CD14-positive monocyte (primary cell): ENCODE measurements at regions not wholly inside any gene's neighbourhood (a gene's known extent, or its start where the extent isn't known, plus 50 kb on each side); places are given as distances from the start of the nearest gene placed in this dataset.

Source experiments
- DNase-seq, 3 donors: peaks; one replicate each; pipeline ENCODE4 v3.0.0-alpha.2; 2011 to 2022
- H2AFZ ChIP-seq: 2 replicates; pipeline ENCODE4 v1.6.0; 2012; ENCODE audit warnings: mild to moderate bottlenecking, low read depth, low read length, inconsistent platforms; ENCODE audit not compliant: insufficient read depth, poor library complexity, severe bottlenecking
- H3K27ac ChIP-seq, 2 donors: 1 replicate in 1 of 2; 2 replicates in 1 of 2; pipeline ENCODE4 v1.5.1; 2012 to 2013; ENCODE audit warnings: low read length in 2 of 2, control low read depth in 1 of 2, inconsistent platforms in 1 of 2, low read depth in 1 of 2, mild to moderate bottlenecking in 1 of 2
- H3K27me3 ChIP-seq, 2 donors: one replicate each; pipeline versions ENCODE4 v1.6.0 to v1.6.1; 2011 to 2013; ENCODE audit warnings: low read length in 2 of 2; ENCODE audit not compliant: control insufficient read depth in 2 of 2, insufficient read depth in 2 of 2
- H3K36me3 ChIP-seq, 2 donors: replicated peaks in 1 of 2; 1 replicate in 1 of 2; 2 replicates in 1 of 2; pipeline versions ENCODE4 v1.5.1 to v1.6.1; 2012 to 2013; ENCODE audit warnings: low read length in 2 of 2, control low read depth in 1 of 2, inconsistent platforms in 1 of 2, mild to moderate bottlenecking in 1 of 2; ENCODE audit not compliant: insufficient read depth in 2 of 2, control insufficient read depth in 1 of 2
- H3K4me1 ChIP-seq, 2 donors: 1 replicate in 1 of 2; 2 replicates in 1 of 2; pipeline versions ENCODE4 v1.5.1 to v1.6.1; 2012 to 2013; ENCODE audit warnings: low read length in 2 of 2, control low read depth in 1 of 2, inconsistent platforms in 1 of 2, mild to moderate bottlenecking in 1 of 2, moderate library complexity in 1 of 2; ENCODE audit not compliant: insufficient read depth in 2 of 2, control insufficient read depth in 1 of 2
- H3K4me2 ChIP-seq: replicated peaks from 2 replicates; pipeline ENCODE3; 2012; ENCODE audit warnings: low read length, moderate library complexity, mild to moderate bottlenecking; ENCODE audit not compliant: poor library complexity, severe bottlenecking; ENCODE audit errors: extremely low read depth
- H3K4me3 ChIP-seq, 3 experiments: fragments of 200-600 bp in 1 of 3; sonication (generic) in 1 of 3; replicated peaks in 1 of 3; 1 replicate in 2 of 3; 2 replicates in 1 of 3; pipeline ENCODE4 v1.5.1; 2011 to 2013; ENCODE audit warnings: low read length in 3 of 3, mild to moderate bottlenecking in 3 of 3, control low read depth in 2 of 3, low read depth in 2 of 3, inconsistent platforms in 1 of 3, moderate library complexity in 1 of 3
- H3K79me2 ChIP-seq: 2 replicates; pipeline ENCODE4 v1.6.0; 2012; ENCODE audit warnings: mild to moderate bottlenecking, control low read depth, inconsistent platforms, low read length, moderate library complexity; ENCODE audit not compliant: insufficient read depth
- H3K9ac ChIP-seq: 2 replicates; pipeline ENCODE4 v1.6.0; 2017; ENCODE audit warnings: low read length, mild to moderate bottlenecking; ENCODE audit not compliant: insufficient read depth, poor library complexity, severe bottlenecking
- H3K9me3 ChIP-seq, 2 donors: replicated peaks in 1 of 2; 1 replicate in 1 of 2; 2 replicates in 1 of 2; pipeline versions ENCODE4 v1.5.1 to v1.6.1; 2012 to 2013; ENCODE audit warnings: low read length in 2 of 2, control low read depth in 1 of 2; ENCODE audit not compliant: control insufficient read depth in 1 of 2, insufficient read depth in 1 of 2
- H4K20me1 ChIP-seq: 2 replicates; pipeline ENCODE4 v1.6.0; 2012; ENCODE audit warnings: mild to moderate bottlenecking, low read length, control low read depth, moderate library complexity; ENCODE audit not compliant: insufficient read depth
- H3K27ac Mint-ChIP-seq, 7 donors: one replicate each; pipeline ENCODE4 v1.8.0; 2020; ENCODE audit warnings: mild to moderate bottlenecking in 7 of 7, mixed read lengths in 7 of 7, moderate library complexity in 6 of 7, inconsistent platforms in 2 of 7
- H3K27me3 Mint-ChIP-seq, 3 donors: one replicate each; pipeline ENCODE4 v1.8.0; 2021 to 2022; ENCODE audit warnings: low read depth in 3 of 3, mild to moderate bottlenecking in 3 of 3, mixed read lengths in 3 of 3, moderate library complexity in 3 of 3, inconsistent platforms in 1 of 3
- H3K36me3 Mint-ChIP-seq, 2 donors: one replicate each; pipeline ENCODE4 v1.8.0; 2020; ENCODE audit warnings: mixed read lengths in 2 of 2, inconsistent platforms in 1 of 2, mild to moderate bottlenecking in 1 of 2
- H3K4me1 Mint-ChIP-seq: one replicate; pipeline ENCODE4 v1.8.0; 2020; ENCODE audit warnings: mild to moderate bottlenecking, mixed read lengths
- H3K4me3 Mint-ChIP-seq, 2 donors: one replicate each; pipeline ENCODE4 v1.8.0; 2020; ENCODE audit warnings: mild to moderate bottlenecking in 2 of 2, mixed read lengths in 2 of 2, moderate library complexity in 1 of 2
- H3K9me3 Mint-ChIP-seq, 7 donors: one replicate each; pipeline ENCODE4 v1.8.0; 2020 to 2022; ENCODE audit warnings: mixed read lengths in 7 of 7, mild to moderate bottlenecking in 6 of 7, moderate library complexity in 6 of 7, inconsistent platforms in 2 of 7
- CTCF ChIP-seq: fragments of 200-600 bp; IDR thresholded peaks from one replicate; pipeline ENCODE4 v1.8.0; 2022; ENCODE audit warnings: antibody characterized with exemption, mild to moderate bottlenecking
- WGBS: methylation state at CpG from one replicate; pipeline ENCODE4 v1.1.5; 2013; ENCODE audit warnings: missing lambda C conversion rate; ENCODE audit not compliant: insufficient coverage; 5-methylcytosine and 5-hydroxymethylcytosine counted together
- intact Hi-C, 2 donors: fragments of 100-400 bp; cut with micrococcal nuclease; formaldehyde crosslinking; loops; one replicate each; pipeline versions ENCODE4 v1.15.0 to v1.15.1; 2023

DNA sequence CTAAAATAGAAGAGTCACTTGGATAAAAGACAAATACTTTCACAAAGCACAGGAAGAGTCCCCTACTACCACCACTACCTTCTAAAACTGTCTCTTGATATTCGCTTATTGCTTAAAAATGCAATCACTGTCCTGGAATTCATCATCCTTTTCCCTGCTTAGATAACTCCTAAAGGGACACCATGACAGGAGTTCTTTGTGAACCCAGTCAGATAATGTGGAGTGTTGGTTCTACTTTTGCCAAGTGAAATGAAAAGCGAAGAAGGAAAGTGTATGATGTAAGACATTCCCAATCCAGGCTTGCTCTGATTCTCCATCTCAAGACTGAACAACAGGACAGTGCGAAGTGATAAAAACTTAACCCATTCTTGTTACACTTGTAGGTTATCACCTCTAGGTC is 103.0 kb downstream of the MTERF1 start:
- Histone ChIP-seq H3K9me3 (no peaks in the 10 kb centered on the region), H2AFZ (no peak overlapping the region), H4K20me1 (no peaks in the 10 kb centered on the region), H3K79me2 (no peaks in the 10 kb centered on the region), H3K4me2 (no peak overlapping the region), H3K4me3 (no peak overlapping the region), H3K36me3 (no peaks in the 10 kb centered on the region), H3K27me3 (no peaks in the 10 kb centered on the region), H3K9ac (no peak overlapping the region), H3K27ac (no peak overlapping the region), H3K4me1 (no peaks in the 10 kb centered on the region)
- H3K27ac Mint-ChIP-seq: no peak overlapping the region
- no CpG with 5 or more reads among the region's 3 CpGs for WGBS
- peaks cover 0 to 3% (median 0%) of the 10 kb centered on the region in 7 donors for H3K9me3 Mint-ChIP-seq
- intact Hi-C loops: no loop called here
- no peaks in the 10 kb centered on the region for H3K36me3 Mint-ChIP-seq
- DNase-seq: no peak
- no peaks in the 10 kb centered on the region for H3K4me1 Mint-ChIP-seq
- no peak for TF ChIP-seq CTCF
- no peak overlapping the region for H3K4me3 Mint-ChIP-seq
- H3K27me3 Mint-ChIP-seq: peaks cover 0 to under 1% (median 0%) of the 10 kb centered on the region in 3 donors

- Mint-ChIP-seq H3K9me3 (peaks cover 0 to 2% (median 0%) of the 10 kb centered on the region in 7 donors), H3K36me3 (no peaks in the 10 kb centered on the region), H3K27ac (no peak overlapping the region), H3K4me3 (no peak overlapping the region), H3K27me3 (peaks cover 0 to 3% (median 0%) of the 10 kb centered on the region in 3 donors), H3K4me1 (no peaks in the 10 kb centered on the region)
- TF ChIP-seq CTCF: no peak
- Histone ChIP-seq H3K79me2 (no peaks in the 10 kb centered on the region), H3K4me3 (no peak overlapping the region), H3K9me3 (no peaks in the 10 kb centered on the region), H3K36me3 (no peaks in the 10 kb centered on the region), H3K27me3 (no peaks in the 10 kb centered on the region), H4K20me1 (no peaks in the 10 kb centered on the region), H2AFZ (no peak overlapping the region), H3K27ac (no peak overlapping the region), H3K4me2 (no peak overlapping the region), H3K4me1 (no peaks in the 10 kb centered on the region), H3K9ac (no peak overlapping the region)
- WGBS: no CpG with 5 or more reads among the region's 1 CpG
- intact Hi-C loops: no loop called here
- no peak for DNase-seq
Observed at GRCh38 chr7:91778416-91778815, 102.1 kb downstream of the MTERF1 start.
